ENCODE measurements at regions not wholly inside any gene's neighbourhood (a gene's known extent, or its start where the extent isn't known, plus 50 kb on each side); places are given as distances from the start of the nearest gene placed in this dataset.

GRCh38 chr3:20537234-20537633 lies 351.2 kb upstream of the SGO1 start:
- Histone ChIP-seq H3K27ac (ENCODE audit: low read depth in 2 of 2, low read length in 2 of 2) (no peak overlapping the region), H3K4me3 (ENCODE audit: low read length in 3 of 3) (no peak overlapping the region), H3K9me3 (ENCODE audit: control insufficient read depth in 2 of 3, insufficient read depth in 1 of 3, low read length in 3 of 3) (no peaks in the 10 kb centered on the region), H3K4me1 (ENCODE audit: control insufficient read depth in 2 of 3, insufficient read depth in 2 of 3, low read depth in 1 of 3, low read length in 3 of 3) (no peaks in the 10 kb centered on the region), H3K36me3 (ENCODE audit: control insufficient read depth in 2 of 3, insufficient read depth in 3 of 3, low read length in 3 of 3) (no peaks in the 10 kb centered on the region), H3K27me3 (ENCODE audit: control insufficient read depth, insufficient read depth, low read length) (no peaks in the 10 kb centered on the region), H3K9ac (ENCODE audit: low read length in 3 of 3) (no peak overlapping the region)
- DNase-seq (no peak), FAIRE-seq (no peak)
- intact Hi-C loops (cut with DNase I): no loop called here
- TF ChIP-seq, protein P1, sequence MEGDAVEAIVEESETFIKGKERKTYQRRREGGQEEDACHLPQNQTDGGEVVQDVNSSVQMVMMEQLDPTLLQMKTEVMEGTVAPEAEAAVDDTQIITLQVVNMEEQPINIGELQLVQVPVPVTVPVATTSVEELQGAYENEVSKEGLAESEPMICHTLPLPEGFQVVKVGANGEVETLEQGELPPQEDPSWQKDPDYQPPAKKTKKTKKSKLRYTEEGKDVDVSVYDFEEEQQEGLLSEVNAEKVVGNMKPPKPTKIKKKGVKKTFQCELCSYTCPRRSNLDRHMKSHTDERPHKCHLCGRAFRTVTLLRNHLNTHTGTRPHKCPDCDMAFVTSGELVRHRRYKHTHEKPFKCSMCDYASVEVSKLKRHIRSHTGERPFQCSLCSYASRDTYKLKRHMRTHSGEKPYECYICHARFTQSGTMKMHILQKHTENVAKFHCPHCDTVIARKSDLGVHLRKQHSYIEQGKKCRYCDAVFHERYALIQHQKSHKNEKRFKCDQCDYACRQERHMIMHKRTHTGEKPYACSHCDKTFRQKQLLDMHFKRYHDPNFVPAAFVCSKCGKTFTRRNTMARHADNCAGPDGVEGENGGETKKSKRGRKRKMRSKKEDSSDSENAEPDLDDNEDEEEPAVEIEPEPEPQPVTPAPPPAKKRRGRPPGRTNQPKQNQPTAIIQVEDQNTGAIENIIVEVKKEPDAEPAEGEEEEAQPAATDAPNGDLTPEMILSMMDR (IDR thresholded peaks at IDR 0.05; ENCODE audit: borderline replicate concordance, extremely low read depth, insufficient read depth): no peak

GRCh38 chr3:20529911-20530310 lies 343.9 kb upstream of the SGO1 start:
- FAIRE-seq (no peak), DNase-seq (no peak)
- H3K36me3 ChIP-seq (ENCODE audit: control insufficient read depth in 2 of 3, insufficient read depth in 3 of 3, low read length in 3 of 3): no peaks in the 10 kb centered on the region
- no peak overlapping the region for H3K9ac ChIP-seq (ENCODE audit: low read length in 3 of 3)
- H3K9me3 ChIP-seq (ENCODE audit: control insufficient read depth in 2 of 3, insufficient read depth in 1 of 3, low read length in 3 of 3): no peaks in the 10 kb centered on the region
- H3K4me3 ChIP-seq (ENCODE audit: low read length in 3 of 3): no peak overlapping the region
- no peaks in the 10 kb centered on the region for H3K4me1 ChIP-seq (ENCODE audit: control insufficient read depth in 2 of 3, insufficient read depth in 2 of 3, low read depth in 1 of 3, low read length in 3 of 3)
- TF ChIP-seq, protein P1 (IDR thresholded peaks at IDR 0.05; ENCODE audit: borderline replicate concordance, extremely low read depth, insufficient read depth): no peak
- H3K27me3 ChIP-seq (ENCODE audit: control insufficient read depth, insufficient read depth, low read length): no peaks in the 10 kb centered on the region
- intact Hi-C loops (cut with DNase I): no loop called here
- no peak overlapping the region for H3K27ac ChIP-seq (ENCODE audit: low read depth in 2 of 2, low read length in 2 of 2)

DNA sequence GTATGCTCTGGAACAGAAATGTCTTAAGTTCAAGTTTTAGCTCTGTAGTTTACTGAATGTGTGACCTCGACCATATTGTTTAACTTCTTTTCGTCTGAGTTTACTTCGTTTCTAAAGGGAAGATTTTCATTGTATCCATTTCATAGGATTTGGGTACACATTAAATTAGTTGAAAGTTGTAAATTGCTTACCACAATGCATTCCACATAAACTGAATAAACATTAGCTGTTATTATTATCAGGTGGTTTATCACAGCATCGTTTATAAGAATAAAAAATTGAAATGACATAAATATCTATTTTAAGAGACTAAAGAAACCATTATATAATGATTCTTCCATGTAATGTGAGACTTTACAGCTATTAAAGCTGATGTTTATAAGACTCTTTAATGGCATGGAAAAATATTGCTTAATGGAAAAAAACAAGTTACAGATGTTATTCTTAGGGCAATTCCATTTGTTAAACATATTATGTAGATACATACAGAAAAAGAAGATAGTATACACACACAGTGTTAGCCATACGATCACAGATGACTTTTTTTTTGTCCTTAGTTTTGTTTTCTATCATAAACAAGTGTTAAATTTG lies 342.3 kb upstream of the SGO1 start:
- DNase-seq (peak in 1 of 5 donors; percentile 63), FAIRE-seq (no peak)
- no peaks in the 10 kb centered on the region for H3K27me3 ChIP-seq (ENCODE audit: control insufficient read depth, insufficient read depth, low read length)
- TF ChIP-seq, protein P1 (IDR thresholded peaks at IDR 0.05; ENCODE audit: borderline replicate concordance, extremely low read depth, insufficient read depth): no peak
- no peak overlapping the region for H3K27ac ChIP-seq (ENCODE audit: low read depth in 2 of 2, low read length in 2 of 2)
- H3K4me1 ChIP-seq (ENCODE audit: control insufficient read depth in 2 of 3, insufficient read depth in 2 of 3, low read depth in 1 of 3, low read length in 3 of 3): no peaks in the 10 kb centered on the region
- H3K36me3 ChIP-seq (ENCODE audit: control insufficient read depth in 2 of 3, insufficient read depth in 3 of 3, low read length in 3 of 3): no peaks in the 10 kb centered on the region
- no peaks in the 10 kb centered on the region for H3K9me3 ChIP-seq (ENCODE audit: control insufficient read depth in 2 of 3, insufficient read depth in 1 of 3, low read length in 3 of 3)
- intact Hi-C loops (cut with DNase I): no loop called here
- H3K4me3 ChIP-seq (ENCODE audit: low read length in 3 of 3): no peak overlapping the region
- H3K9ac ChIP-seq (ENCODE audit: low read length in 3 of 3): no peak overlapping the region

GRCh38 chr3:20527368-20527767 lies 341.4 kb upstream of the SGO1 start:
- intact Hi-C loops (cut with DNase I): no loop called here
- no peaks in the 10 kb centered on the region for H3K9me3 ChIP-seq (ENCODE audit: control insufficient read depth in 2 of 3, insufficient read depth in 1 of 3, low read length in 3 of 3)
- no peaks in the 10 kb centered on the region for H3K4me1 ChIP-seq (ENCODE audit: control insufficient read depth in 2 of 3, insufficient read depth in 2 of 3, low read depth in 1 of 3, low read length in 3 of 3)
- TF ChIP-seq, protein P1 (IDR thresholded peaks at IDR 0.05; ENCODE audit: borderline replicate concordance, extremely low read depth, insufficient read depth): no peak
- no peak overlapping the region for H3K27ac ChIP-seq (ENCODE audit: low read depth in 2 of 2, low read length in 2 of 2)
- DNase-seq: no peak
- no peak overlapping the region for H3K9ac ChIP-seq (ENCODE audit: low read length in 3 of 3)
- FAIRE-seq: no peak
- no peaks in the 10 kb centered on the region for H3K36me3 ChIP-seq (ENCODE audit: control insufficient read depth in 2 of 3, insufficient read depth in 3 of 3, low read length in 3 of 3)
- H3K4me3 ChIP-seq (ENCODE audit: low read length in 3 of 3): no peak overlapping the region
- H3K27me3 ChIP-seq (ENCODE audit: control insufficient read depth, insufficient read depth, low read length): no peaks in the 10 kb centered on the region
